Vagina (tissue), 2 donors: ENCODE measurements at regions not wholly inside any gene's neighbourhood (a gene's known extent, or its start where the extent isn't known, plus 50 kb on each side); places are given as distances from the start of the nearest gene placed in this dataset.

Source experiments
- CTCF ChIP-seq, 3 experiments: fragments of 450-650 bp in 2 of 3; fragments of 200-600 bp in 1 of 3; sonication (generic) in 1 of 3; IDR thresholded peaks; one replicate each; pipeline ENCODE4 v1.5.1; 2017 to 2019; ENCODE audit warnings: antibody characterized with exemption in 3 of 3, mild to moderate bottlenecking in 2 of 3, moderate library complexity in 2 of 3
- POLR2A ChIP-seq, 2 donors: fragments of 450-650 bp; IDR thresholded peaks; one replicate each; pipeline ENCODE4 v1.6.1; 2017; ENCODE audit warnings: antibody characterized with exemption in 2 of 2, mild to moderate bottlenecking in 2 of 2, moderate library complexity in 2 of 2

- no peak for TF ChIP-seq CTCF (IDR thresholded peaks at IDR 0.05)
- no peak for TF ChIP-seq POLR2A (IDR thresholded peaks at IDR 0.05)
These were observed 139.1 kb downstream of the KDR start for GRCh38 chr4:54986095-54986846.
